Adrenal gland (tissue), 9 donors: ENCODE measurements at regions not wholly inside any gene's neighbourhood (a gene's known extent, or its start where the extent isn't known, plus 50 kb on each side); places are given as distances from the start of the nearest gene placed in this dataset.

Experiments used
- DNase-seq, 7 donors: peaks; one replicate each; pipeline ENCODE4 v3.0.0-alpha.2; 2019 to 2020
- H3K27ac ChIP-seq, 5 donors: fragments of 200-600 bp; sonication (generic) in 4 of 5; 1 replicate in 3 of 5; 2 replicates in 2 of 5; pipeline versions ENCODE4 v1.5.1 to v1.8.0; 2016 to 2020; ENCODE audit warnings: mild to moderate bottlenecking in 1 of 5
- H3K27me3 ChIP-seq: fragments of 200-600 bp; 2 replicates; pipeline ENCODE4 v1.8.0; 2021
- H3K36me3 ChIP-seq, 2 donors: fragments of 200-600 bp; replicated peaks in 1 of 2; 1 replicate in 1 of 2; 2 replicates in 1 of 2; pipeline versions ENCODE4 v1.5.1 to v1.8.0; 2018 to 2022
- H3K4me1 ChIP-seq, 2 donors: fragments of 200-600 bp; replicated peaks in 1 of 2; 1 replicate in 1 of 2; 2 replicates in 1 of 2; pipeline versions ENCODE4 v1.5.1 to v1.8.0; 2018 to 2021
- H3K4me3 ChIP-seq, 4 donors: fragments of 200-600 bp; sonication (generic) in 3 of 4; one replicate each; pipeline ENCODE4 v1.5.1; 2016 to 2018
- H3K9me3 ChIP-seq, 3 donors: fragments of 200-600 bp; sonication (generic) in 1 of 3; replicated peaks in 1 of 3; 1 replicate in 2 of 3; 2 replicates in 1 of 3; pipeline versions ENCODE4 v1.5.1 to v1.8.0; 2016 to 2021
- CTCF ChIP-seq, 6 experiments: fragments of 450-650 bp in 4 of 6; fragments of 200-600 bp in 2 of 6; sonication (generic) in 1 of 6; IDR thresholded peaks; 1 replicate in 5 of 6; 2 replicates in 1 of 6; pipeline versions ENCODE4 v1.5.1 to v1.8.0; 2016 to 2021; ENCODE audit warnings: antibody characterized with exemption in 6 of 6, mild to moderate bottlenecking in 2 of 6, moderate library complexity in 1 of 6
- POLR2A ChIP-seq, 2 donors: fragments of 450-650 bp; IDR thresholded peaks; one replicate each; pipeline ENCODE4 v1.6.1; 2017; ENCODE audit warnings: antibody characterized with exemption in 2 of 2, mild to moderate bottlenecking in 2 of 2, moderate library complexity in 1 of 2
- WGBS, 4 donors: extraction: QIAGEN DNeasy Blood & Tissue Kit in 2 of 4; methylation state at CpG; one replicate each; pipeline versions ENCODE4 v1.1.5 to v1.1.7; 2013 to 2017; 5-methylcytosine and 5-hydroxymethylcytosine counted together
- intact Hi-C, 2 donors: fragments of 100-400 bp; cut with DNase I; formaldehyde crosslinking; loops; one replicate each; pipeline versions ENCODE4 v1.14.1 to v1.15.0; 2022 to 2023
- donor health status: healthy with polysubstance abuse.
- donor health status: Bipolar disorder and iron deficiency.
- donor health status: DM: yes; HTN: yes; CAD: no.
- donor health status: DM: no; HTN: no; CAD: no.
- donor health status: DM: no; HTN: no; CAD: no.

GRCh38 chr10:62653254-62653653, 151.3 kb upstream of the ADO start:
- WGBS, 4 donors, result 78 to 86% (median 81%) methylated on average over 6 of the region's 6 CpGs
- DNase-seq, result no peak
- H3K9me3 ChIP-seq, result no peaks in the 10 kb centered on the region
- TF ChIP-seq POLR2A (IDR thresholded peaks at IDR 0.05), result no peak
- TF ChIP-seq CTCF (IDR thresholded peaks at IDR 0.05), result no peak
- H3K27me3 ChIP-seq, result no peaks in the 10 kb centered on the region
- no peaks in the 10 kb centered on the region for H3K36me3 ChIP-seq
- no peak overlapping the region for H3K4me3 ChIP-seq
- no peak overlapping the region for H3K27ac ChIP-seq
- no peaks in the 10 kb centered on the region for H3K4me1 ChIP-seq
- intact Hi-C loops, result no loop called here

GRCh38 chr10:62654966-62655336, 149.6 kb upstream of the ADO start:
- intact Hi-C loops, result no loop called here
- no peak overlapping the region for H3K4me3 ChIP-seq
- no peaks in the 10 kb centered on the region for H3K27me3 ChIP-seq
- TF ChIP-seq CTCF (IDR thresholded peaks at IDR 0.05) (no peak), POLR2A (IDR thresholded peaks at IDR 0.05) (no peak)
- no peak for DNase-seq
- H3K4me1 ChIP-seq, result no peaks in the 10 kb centered on the region
- H3K36me3 ChIP-seq, result no peaks in the 10 kb centered on the region
- WGBS, 4 donors, result 96 to 100% (median 98%) methylated on average over 1 of the region's 1 CpG
- H3K27ac ChIP-seq, result no peak overlapping the region
- H3K9me3 ChIP-seq, result no peaks in the 10 kb centered on the region

- Histone ChIP-seq H3K27me3 (no peaks in the 10 kb centered on the region), H3K27ac (no peak overlapping the region), H3K36me3 (no peaks in the 10 kb centered on the region), H3K4me1 (no peaks in the 10 kb centered on the region), H3K9me3 (no peaks in the 10 kb centered on the region), H3K4me3 (no peak overlapping the region)
- WGBS, 4 donors, result 75 to 88% (median 81%) methylated on average over 6 of the region's 6 CpGs
- TF ChIP-seq CTCF (IDR thresholded peaks at IDR 0.05), result no peak
- no peak for TF ChIP-seq POLR2A (IDR thresholded peaks at IDR 0.05)
- intact Hi-C loops, result no loop called here
- no peak for DNase-seq
These were observed 149.1 kb upstream of the ADO start for GRCh38 chr10:62655337-62655994.

GRCh38 chr10:62657244-62657835, 147.2 kb upstream of the ADO start:
- DNase-seq, result no peak
- TF ChIP-seq POLR2A (IDR thresholded peaks at IDR 0.05) (no peak), CTCF (IDR thresholded peaks at IDR 0.05) (no peak)
- no peaks in the 10 kb centered on the region for H3K9me3 ChIP-seq
- H3K27me3 ChIP-seq, result no peaks in the 10 kb centered on the region
- intact Hi-C loops, result no loop called here
- WGBS, 4 donors, result 80 to 90% (median 84%) methylated on average over 11 to 20 of the region's 20 CpGs
- no peak overlapping the region for H3K4me3 ChIP-seq
- no peaks in the 10 kb centered on the region for H3K36me3 ChIP-seq
- H3K4me1 ChIP-seq, result no peaks in the 10 kb centered on the region
- no peak overlapping the region for H3K27ac ChIP-seq
